RPMI8226 (cell line): ENCODE measurements at regions not wholly inside any gene's neighbourhood (a gene's known extent, or its start where the extent isn't known, plus 50 kb on each side); places are given as distances from the start of the nearest gene placed in this dataset.

Experiments
- DNase-seq: peaks from one replicate; pipeline ENCODE4 v3.0.0-alpha.2; 2015

DNA sequence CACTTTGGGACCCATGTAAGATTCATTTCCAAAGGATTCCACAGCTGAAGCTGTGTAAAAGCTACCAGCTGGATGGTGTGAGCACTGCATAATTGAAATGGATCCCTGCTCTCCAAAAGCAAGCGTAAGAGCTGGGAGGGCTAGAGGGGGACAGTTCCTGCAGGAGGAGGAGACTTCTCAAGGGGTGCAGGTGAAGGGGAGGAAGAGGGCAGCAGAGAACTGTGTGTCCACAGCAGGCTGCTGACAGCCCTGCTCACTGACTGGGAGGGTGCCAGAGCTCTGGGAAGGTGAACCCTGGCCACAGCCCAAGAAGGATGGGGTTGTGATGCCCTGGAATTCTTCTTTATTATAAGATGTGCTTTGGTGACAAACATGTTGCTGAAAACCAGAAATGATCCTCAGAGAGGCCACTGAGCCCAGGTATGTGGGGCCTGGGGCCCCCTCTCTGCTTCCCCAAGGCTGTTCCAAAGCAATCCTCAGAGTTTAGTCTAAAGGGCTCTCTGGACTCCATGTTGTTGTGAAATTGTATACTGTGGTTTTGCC is 112.8 kb upstream of the SLC25A48 start:
- no peak for DNase-seq

DNA sequence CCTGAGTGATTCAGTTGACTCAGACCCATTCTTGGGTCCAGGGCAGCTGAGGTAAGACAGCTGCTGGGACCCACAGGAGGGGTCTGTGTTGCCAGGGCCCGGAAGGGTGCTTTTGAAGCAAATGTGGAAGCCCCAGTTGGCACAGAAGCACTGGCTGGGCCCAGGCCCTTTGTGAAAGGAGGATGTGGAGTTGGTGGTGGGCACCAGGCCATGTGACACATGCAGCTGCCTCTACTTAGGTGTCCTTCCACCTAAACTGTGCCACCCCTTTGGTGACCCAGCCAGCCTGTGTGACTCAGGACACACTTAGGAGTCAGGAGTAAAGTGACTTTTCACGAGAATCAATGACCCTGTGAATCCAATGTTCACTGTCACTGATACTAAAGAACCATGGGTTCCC is 114.3 kb upstream of the SLC25A48 start:
- no peak for DNase-seq

DNA sequence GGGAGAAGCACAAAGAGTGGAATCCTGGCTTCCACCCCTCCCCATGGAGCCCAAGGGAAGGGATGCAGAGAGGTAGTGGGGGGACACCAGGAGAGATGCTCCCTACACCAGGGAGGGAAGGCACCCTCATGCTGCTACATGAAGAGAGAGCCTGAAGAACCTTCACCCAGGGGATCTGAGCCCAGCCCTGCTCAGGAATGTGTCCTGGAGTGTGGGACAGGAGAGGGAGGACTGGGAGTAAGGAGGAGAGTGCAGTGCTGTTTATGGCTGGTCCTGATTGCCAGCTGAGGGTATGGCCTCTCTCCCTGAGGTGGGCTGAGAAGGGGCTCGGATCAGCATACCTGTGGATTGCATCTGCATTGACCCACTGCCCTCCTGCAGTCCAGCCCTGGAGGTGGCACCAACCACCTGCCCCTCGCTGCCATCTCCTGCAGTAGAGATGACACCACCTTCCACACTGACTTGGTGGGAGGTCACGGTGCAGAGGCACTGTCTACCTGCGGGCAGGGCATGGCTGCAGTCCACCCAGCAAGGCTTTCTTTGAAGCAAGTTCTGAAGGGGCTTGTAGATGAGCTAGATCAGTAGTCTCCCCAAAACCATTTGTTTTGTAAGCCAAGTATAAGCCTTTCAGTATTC is 114.9 kb upstream of the SLC25A48 start:
- no peak for DNase-seq

DNA sequence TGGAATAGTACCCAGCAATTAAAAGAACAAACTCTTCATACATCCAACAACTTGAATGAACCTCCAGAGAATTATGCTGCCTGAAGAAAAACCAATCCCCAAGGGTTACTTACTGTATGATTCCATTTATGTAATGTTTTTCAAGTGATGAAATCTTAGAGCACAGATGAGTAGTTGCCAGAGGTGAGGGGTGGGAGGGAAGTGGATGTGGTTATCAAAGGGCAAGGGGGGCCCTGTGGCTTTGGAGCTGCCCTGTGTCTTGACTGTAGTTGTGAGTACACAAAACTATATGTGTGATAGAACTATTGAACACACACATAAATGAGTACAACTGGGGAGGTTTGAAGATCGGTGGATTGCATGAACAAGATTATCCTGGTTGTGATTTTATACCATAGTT is 115.8 kb upstream of the SLC25A48 start:
- DNase-seq = no peak

DNA sequence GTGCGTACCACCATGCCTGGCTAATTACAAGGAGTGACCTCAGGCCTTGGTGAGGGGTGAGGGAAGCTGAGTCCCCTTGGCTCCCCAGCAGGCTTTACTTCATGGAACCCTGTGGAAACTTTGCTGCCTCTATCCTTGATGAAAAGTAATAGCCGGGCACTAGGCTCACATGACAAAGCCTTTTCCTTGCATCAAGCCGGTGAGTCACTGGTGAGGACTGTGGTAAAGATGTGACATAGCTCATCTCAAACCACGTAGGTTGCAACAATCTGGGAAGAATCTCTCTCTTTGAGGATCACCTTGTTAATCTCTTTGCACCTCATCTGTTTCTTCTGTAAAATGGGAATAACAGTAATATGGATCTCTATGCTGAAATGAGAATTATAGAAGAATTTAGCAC is 116.3 kb upstream of the SLC25A48 start:
- no peak for DNase-seq

DNA sequence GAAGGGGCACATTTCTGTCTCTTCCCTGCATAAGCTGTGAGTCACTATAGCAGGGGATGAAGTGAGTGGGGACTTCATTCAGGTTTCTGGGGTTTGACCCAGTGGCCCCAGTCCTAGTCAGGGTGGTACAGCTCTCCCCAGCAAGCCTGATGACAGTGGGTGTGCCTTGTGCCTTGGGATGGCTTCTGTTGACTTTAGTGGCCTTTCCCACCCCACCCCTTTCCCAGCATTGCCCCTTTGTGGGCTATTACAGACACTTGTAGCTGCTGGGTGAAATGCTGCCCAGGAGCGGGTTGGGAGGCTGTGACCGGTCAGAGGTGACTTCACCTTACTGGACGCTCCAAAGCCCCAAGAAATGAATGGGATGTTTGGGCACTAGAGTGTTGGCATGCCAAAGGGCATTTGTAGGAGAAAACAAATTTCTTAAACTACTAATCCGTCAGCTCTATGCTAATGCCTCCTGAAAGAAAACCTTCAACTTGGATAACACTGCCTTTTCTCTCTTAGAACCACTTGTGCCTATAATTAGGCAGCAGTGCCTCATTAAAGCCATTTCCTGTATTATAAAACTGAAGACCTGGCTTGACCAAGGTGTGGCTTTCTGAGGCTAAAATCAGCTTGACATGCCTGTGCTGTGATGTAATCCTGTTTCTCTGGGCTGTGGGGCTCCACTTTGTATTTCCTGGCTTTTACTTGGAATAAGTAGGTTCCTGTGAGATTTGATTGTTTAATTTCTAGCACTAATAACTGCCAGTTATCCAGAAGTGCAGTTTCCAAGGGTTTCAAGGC is 119.0 kb upstream of the SLC25A48 start:
- no peak for DNase-seq

DNA sequence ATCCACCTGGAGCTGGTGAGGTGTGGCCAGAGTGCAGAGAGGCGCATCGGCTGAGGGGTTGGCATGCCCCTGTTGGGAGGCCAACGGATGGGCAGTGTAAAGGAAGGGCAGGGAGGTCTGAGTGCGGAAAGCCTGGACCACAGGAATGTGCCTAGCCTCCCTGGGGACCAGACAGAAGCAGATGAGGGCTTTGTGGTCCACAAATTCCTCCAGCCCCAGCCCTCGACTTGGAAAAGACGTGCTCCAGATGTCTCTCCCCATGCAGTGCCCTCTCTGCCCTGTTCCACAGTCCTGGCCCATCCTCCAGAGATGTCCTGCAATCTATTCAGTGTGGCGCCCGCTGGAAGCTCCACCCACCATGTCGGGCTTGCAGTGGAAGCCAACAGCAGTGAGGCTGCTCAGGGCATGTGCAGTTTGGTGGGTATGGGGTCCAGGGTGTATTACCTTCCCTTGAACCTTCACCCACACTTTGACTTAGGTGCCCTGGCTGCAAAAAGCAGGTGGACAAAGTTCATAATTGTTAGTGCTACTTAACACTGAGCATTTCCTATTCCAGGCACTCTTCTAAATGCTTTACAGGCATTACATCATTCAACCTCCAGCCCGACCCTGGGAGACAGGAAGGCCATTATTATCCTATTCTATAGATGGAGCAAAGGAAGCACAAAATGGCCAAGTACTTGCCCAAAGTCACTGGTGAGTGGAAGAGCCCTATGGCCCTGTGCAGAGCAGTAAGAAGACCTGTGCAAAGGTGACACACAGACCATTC is 120.2 kb upstream of the SLC25A48 start:
- no peak for DNase-seq

DNA sequence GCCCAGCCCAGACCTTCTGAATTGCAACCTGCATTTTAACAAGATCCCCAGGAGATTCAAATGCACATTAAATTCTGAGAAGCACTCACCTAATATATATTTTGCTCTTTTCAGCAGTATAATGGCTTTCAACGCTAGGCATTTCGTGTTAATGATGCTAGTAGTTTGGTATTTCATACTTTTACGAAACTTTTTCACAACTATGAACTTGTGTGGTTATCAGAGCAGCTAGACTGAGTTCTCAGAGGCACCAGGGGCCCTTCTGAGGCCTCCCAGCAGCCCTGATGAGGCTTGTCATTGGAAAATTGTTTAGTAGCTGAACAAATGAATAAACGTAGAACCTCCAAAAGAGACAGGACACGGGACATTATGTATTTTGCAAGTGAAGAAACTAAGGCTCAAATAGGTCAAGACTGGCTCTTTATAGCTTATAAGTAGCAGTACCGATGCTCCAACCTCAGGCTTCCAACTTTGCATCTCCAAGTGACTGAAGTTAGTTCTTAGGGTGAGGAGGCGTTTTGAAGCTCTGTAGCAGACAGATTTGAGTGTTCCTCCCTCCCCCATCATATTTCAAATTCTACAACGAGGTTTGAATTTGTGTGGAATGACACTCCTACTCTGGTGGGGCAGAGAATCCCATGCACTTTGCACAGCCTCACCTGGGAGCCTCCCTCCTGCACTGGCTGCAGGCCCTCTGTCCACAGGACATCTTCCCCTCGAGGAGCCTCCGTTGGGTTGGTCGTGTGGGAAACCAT is 121.1 kb upstream of the SLC25A48 start:
- no peak for DNase-seq

DNA sequence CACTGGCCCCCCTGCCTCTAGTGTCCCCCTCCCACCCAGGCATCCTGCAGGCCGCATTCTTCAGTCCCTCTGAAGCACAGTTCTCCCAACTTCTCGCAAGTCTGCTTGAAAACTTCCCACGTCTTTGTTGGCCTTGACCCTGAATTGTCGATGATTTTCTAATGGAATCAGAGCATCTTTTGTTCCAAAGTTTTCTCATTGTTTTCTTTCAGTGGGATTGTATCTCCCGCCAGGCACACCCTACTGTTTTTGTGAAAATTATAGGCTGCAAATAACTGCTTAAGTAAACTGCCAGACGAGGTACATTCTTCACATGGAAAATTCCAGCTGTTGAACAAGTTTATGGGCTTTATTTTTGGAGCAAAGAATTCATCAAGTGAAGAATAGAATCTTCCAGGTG is 122.6 kb upstream of the SLC25A48 start:
- DNase-seq = no peak

DNA sequence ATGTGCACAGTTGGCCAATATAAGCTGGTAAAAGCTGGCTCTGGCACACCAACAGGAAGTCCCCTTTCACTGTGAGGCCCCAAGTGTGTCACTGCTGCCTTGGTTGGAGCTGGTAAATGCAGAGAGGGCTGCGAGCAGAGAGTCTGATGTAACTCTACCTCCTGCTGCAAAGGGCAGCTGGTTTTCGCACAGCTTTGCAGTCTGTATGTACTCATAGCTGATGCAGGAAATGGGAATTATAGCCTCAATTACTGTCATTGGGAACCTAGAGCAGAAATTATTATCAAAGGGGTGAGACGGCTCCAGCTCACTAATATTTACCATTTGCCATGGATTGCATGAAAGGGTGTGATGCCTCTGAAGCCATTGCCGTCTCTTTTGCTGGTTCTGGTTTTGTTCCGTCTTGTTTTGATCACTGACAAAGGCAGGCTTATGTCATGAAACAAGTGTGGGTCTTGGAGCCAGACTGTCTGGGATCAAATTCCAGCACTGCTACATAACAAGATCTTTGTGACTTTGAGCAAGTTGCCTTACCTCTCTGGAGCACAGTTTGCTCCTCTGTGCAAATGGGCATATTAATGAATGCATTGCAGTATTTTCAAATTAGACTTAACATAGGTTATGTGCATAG is 124.3 kb upstream of the SLC25A48 start:
- DNase-seq = no peak

DNA sequence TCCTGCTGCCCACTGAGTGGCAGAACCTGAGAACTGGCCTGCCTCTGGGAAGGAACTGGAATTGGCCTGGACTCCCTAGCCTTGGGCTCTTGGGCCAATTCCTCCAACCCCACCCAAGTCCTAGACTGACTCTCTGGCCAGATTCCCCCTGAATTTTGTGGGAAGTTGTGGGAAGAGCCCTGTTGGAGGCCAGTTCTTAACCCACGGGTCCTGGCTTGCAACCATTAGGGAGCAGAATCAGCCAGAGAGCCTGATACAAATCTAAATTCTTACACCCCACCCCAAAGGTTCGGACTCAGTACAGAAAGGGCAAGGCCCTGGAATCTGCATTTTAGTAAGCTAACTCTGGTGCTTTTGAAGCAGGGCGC is 125.3 kb upstream of the SLC25A48 start:
- no peak for DNase-seq

DNA sequence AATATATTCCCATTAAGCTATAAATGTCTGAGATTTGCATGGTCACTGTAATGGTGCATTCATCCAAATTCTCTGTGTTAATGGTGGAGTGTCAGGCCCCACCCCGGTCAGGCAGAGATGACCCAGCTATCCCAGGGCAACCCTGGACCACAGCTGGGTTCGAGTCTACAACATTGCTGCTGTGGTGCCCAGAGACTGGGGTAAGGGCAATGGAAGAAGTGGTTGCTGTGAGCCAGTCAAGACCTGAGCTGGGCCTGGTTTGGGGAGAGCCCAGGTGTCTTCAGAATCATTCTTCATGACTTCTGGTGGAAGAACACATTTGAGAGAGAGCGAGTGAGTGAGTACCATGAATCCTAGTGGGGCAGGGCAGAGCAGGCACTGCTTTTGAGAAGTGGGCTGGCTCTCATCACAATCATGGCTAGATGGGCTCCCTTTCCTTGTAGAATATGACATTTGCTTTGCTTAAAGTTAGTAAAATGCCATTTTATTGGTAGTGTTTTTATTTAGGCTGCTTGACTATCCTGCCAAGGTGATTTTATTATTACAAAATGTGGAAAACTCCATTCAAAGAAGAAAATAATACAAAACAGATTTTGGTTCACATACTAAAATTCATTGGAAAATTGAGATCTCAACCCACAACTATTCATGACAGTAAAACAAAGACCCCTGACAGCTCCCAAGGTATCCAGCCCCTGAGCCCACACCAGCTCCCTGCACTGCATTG is 125.8 kb upstream of the SLC25A48 start:
- DNase-seq = no peak

DNA sequence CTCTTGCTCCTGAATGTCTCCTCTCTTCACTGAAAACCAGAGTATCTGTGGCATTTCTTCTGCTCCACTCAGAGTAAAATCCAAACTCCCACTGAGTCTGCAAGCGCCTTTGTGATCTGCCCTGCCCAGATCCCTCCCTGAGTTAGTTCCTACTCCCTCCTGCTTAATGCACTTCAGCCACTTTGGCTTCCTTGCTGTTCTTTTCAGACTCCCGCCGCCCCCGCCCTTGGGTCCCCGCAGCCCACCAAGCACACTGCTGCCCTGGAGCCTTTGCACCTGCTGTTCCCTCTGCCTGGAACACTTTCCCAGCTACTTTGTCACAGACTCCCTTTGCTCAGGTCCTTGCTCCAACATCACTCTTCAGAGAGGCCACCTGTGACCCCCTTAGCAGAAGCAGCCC is 127.2 kb upstream of the SLC25A48 start:
- no peak for DNase-seq

DNA sequence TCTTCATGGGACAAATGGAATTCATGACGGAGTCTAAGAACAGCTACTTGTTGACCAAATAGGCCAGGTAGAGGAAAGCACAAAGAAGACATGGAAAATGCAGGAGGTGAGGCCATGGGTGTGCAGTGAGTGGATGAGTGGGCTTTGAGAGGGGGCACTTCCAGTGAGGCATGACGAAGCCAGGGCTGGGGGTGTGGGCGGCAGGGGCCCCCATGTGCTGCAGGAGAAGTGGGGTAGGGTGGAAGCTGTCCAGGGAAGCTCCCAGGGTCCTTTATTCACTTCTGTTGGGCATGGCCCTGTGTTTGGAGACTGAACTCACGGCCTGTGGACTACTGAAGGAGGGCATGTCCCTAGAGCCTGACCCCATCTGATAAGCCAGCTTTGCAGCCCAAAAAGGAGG is 127.6 kb upstream of the SLC25A48 start:
- no peak for DNase-seq

DNA sequence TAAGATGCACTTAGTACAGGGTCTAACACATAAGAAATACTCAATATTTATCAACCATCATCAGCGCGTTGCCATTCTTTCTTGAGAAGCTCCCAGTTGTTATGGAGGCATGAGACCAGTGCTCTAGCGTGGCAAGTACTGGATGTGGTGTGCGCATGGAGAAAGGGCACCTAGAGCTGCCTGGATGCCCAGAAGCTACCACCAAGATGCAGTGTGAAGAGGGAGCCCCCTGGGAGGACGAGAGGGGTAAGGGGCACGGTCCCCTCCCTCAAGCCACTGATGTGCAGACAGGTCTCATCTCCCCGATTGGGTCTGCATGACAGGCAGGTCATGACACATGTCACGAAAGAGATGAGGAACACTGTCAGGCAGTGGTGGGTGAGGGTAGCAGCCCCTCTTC is 127.7 kb upstream of the CXCL14 start:
- no peak for DNase-seq

DNA sequence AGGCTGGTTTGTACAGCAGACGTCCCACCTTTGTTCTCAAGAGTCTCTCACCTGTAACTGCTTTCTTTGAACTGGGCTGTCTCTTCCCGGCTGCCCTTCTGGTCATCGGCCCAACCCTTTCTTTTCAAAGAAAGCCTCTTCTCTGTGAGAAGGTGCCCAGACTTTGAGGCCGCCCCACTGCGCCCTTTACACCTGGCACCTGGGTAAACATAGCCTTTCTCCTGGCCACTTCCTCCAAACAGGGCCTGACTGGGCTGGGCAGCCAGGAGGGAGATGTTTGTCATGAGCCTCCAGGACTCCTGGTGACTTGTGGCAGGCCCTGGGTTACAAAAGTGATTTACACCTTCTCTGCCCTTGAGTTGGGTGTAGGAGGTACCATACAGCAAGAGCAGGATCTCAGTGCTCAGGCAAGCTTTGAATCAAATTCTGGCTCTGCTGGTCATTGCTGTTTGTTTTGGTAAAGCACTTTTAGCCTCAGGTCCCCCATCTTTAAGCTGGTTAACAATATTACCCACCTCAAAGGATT is 127.2 kb upstream of the CXCL14 start:
- DNase-seq = peak; percentile 15

DNA sequence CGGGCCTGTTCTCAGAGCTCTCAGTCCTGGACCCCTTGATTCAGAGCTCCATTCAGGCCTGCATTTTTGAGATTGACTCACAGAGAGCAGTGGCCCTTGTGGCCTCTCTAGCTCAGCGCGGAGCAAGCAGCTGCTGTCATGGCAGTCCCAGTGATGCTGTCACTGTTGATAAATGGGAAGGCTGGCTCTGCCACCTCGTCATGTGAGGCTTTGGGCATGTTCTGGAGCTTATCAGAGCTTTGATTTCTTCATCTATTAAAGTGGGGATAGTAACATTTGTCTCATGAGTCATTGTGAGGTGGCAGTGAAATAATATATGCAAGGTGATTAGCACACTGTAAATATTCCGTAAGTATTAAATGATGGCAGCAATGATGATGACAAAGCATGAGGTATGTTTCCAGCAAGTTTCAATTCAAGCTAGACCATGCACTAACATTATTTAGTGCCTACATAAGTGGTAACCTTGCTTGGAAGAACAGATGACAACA is 126.4 kb upstream of the CXCL14 start:
- DNase-seq = no peak

DNA sequence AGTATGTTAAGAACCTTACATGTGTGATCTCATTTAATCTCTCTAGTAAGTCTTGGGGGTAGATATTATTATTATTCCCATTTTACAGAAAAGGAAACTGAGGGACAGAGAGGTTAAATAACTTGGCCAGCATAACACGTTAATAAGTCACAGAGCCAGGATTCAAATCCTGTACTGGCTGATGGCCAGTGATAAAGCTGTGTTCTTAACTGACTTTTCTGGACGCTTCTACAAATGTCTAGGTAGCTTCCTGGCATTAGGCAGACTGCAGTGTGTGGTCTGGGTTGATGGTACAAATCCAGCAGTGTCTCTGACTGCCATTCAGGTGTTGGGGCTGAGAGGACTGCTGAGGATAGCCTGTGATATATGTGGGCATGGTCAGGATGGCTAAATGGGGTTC is 125.8 kb upstream of the CXCL14 start:
- DNase-seq = no peak

DNA sequence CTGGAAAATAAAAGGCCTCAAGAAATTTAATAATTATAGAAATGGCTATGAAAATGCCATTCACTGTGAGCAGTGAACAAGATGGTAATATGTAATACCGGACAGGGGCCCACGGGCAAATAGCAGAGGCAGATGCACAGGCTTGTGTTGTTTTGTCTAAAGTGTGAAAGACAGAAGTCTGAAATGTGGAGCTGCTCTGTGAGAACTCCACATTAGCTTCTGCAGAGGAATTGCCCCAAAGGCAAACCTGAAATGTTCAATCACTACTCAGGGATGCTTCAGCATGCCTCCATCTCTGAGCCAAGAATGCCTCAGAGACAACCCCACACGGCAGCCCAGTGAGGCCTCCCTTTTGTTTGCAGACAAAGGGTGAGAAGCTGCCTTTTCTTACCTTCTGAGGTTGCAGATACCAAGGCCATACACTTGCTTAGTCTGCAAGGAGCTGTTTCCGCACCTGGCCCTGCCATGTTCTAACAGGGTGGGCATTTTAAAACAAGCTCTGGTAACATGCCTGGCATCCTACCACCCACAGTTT is 124.3 kb upstream of the CXCL14 start:
- no peak for DNase-seq

DNA sequence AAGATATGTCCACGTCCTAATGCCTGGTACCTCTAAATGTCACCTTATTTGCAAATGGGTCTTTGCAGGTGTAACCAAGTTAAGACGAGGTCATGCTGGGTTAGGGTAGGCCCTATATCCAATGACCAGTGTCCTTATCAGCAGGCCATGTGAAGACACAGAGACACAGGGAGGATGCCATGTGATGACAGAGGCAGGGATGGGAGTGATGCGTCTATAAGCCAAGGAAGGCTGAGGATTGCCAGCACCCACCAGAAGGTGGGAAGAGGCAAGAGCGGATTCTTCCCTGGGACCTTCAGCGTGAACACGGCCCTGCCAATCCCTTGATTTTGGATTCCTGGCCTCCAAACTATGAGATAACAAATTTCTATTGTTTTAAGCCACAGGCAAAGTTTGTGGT is 123.4 kb upstream of the CXCL14 start:
- DNase-seq = no peak

DNA sequence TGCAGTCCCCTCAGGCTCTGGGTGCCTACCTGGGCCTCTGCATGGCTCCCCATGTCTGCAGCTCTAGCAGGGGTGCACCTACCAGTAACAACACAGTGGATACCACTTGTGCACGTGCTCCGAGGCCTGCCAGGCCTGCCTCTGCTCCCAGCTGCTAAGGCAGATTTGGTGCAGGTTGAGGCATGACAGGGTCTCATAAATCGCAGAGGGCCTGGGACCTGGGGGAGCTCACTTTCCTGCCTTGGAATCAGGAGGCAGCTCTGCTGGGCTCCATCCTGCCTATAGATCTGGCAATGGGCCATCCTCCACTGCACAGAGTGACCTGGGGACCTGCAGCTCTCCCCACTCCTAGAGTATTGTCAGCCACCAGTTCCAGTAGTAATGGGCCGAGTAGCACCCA is 121.9 kb upstream of the CXCL14 start:
- no peak for DNase-seq
